ENCODE measurements at regions not wholly inside any gene's neighbourhood (a gene's known extent, or its start where the extent isn't known, plus 50 kb on each side); places are given as distances from the start of the nearest gene placed in this dataset.

DNA sequence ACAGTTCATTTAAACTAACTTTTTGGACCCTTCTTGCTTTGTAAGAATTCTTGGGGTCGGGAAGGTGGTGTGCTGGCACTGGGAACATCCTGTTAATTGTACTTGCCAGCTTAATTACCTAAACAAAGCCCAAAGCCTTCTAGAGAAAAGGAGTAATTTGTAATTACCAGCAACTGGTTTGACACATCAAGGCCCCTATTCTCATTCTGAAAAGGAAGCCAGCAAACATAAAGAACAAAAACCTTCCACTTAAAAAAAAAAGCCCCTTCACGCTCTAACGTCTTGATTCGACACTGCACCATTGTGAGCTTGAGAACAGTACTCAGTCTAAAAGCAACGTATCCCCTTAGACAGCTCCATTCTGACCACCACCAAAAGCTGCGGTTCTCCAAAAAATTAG, 74.7 kb upstream of the RPH3AL start:
- TF ChIP-seq, protein P1, sequence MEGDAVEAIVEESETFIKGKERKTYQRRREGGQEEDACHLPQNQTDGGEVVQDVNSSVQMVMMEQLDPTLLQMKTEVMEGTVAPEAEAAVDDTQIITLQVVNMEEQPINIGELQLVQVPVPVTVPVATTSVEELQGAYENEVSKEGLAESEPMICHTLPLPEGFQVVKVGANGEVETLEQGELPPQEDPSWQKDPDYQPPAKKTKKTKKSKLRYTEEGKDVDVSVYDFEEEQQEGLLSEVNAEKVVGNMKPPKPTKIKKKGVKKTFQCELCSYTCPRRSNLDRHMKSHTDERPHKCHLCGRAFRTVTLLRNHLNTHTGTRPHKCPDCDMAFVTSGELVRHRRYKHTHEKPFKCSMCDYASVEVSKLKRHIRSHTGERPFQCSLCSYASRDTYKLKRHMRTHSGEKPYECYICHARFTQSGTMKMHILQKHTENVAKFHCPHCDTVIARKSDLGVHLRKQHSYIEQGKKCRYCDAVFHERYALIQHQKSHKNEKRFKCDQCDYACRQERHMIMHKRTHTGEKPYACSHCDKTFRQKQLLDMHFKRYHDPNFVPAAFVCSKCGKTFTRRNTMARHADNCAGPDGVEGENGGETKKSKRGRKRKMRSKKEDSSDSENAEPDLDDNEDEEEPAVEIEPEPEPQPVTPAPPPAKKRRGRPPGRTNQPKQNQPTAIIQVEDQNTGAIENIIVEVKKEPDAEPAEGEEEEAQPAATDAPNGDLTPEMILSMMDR (IDR thresholded peaks at IDR 0.05) = no peak
- no peak for TF ChIP-seq POLR2AphosphoS5 (IDR thresholded peaks at IDR 0.05)
- no peak for TF ChIP-seq POLR2A (IDR thresholded peaks at IDR 0.05)
